GM19395 (cell line): ENCODE measurements at regions not wholly inside any gene's neighbourhood (a gene's known extent, or its start where the extent isn't known, plus 50 kb on each side); places are given as distances from the start of the nearest gene placed in this dataset.

Source experiments
- ATAC-seq: cut with Tn5 transposase; IDR thresholded peaks from one replicate; pipeline ENCODE4 v1.9.1; 2021; ENCODE audit warnings: mild to moderate bottlenecking, moderate library complexity; ENCODE audit not compliant: unreplicated experiment

DNA sequence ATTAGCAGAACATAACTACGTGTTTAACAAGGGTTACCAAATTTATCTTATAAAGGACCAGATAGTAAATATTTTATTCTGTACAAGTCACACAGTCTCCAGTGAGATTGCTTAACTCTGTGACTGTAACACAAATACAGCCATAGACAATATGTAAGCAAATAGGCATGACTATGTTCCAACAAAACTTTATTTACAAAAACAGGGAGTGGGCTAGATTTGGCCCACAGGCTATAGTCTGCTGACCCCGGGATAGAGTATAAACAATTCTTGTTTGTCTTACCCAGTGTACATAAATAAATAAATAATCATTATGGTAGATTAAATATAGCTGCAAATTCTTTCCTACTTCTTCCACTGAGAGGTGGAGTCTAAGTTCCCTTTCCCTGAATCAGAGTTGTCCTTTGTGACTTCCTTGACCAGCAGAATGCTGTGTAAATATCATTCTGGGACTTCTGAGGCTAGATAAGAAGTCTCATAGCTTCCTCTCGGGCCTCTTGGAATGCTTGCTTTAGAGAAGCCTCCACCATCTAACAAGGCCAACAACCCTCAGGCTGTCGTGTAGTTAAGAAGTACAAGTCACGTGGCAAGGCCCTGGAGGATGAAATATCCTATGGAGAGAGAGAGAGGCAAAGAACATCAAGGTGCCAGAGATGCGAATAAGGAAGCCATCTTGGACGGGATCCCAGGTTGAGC, 59.1 kb upstream of the TMEM244 start:
- ATAC-seq: no peak

GRCh38 chr6:129911732-129912131, 50.6 kb upstream of the TMEM244 start:
- no peak for ATAC-seq
